ENCODE measurements at regions not wholly inside any gene's neighbourhood (a gene's known extent, or its start where the extent isn't known, plus 50 kb on each side); places are given as distances from the start of the nearest gene placed in this dataset.

GRCh38 chr3:1666865-1667264 lies 431.8 kb upstream of the CNTN4 start:
- no peak overlapping the region for H3K27ac Mint-ChIP-seq
- H3K27me3 Mint-ChIP-seq, result no peaks in the 10 kb centered on the region
- POLR2A ChIA-PET, result no interaction called here
- CTCF ChIA-PET, result no interaction called here
- H3K36me3 Mint-ChIP-seq (ENCODE audit: low read depth), result no peaks in the 10 kb centered on the region
- no peaks in the 10 kb centered on the region for H3K4me1 Mint-ChIP-seq (ENCODE audit: low read depth)
- H3K9me3 Mint-ChIP-seq, result peaks cover 19% of the 10 kb centered on the region
- H3K4me3 ChIP-seq (ENCODE audit: low read length), result no peak overlapping the region
- TF ChIP-seq CTCF (IDR thresholded peaks at IDR 0.05), result no peak
- intact Hi-C loops (cut with DNase I, micrococcal nuclease), result no loop called here
- ATAC-seq (ENCODE audit: poor library complexity) (no peak), DNase-seq (no peak)
- no peaks in the 10 kb centered on the region for H3K27me3 ChIP-seq (ENCODE audit: control insufficient read depth in 1 of 2, insufficient read depth in 2 of 2, low read length in 2 of 2)
- no peaks in the 10 kb centered on the region for H3K36me3 ChIP-seq (ENCODE audit: insufficient read depth, low read length)
- peaks cover 0 to 6% of the 10 kb centered on the region in 2 experiments for H3K9me3 ChIP-seq (ENCODE audit: control insufficient read depth in 1 of 2, insufficient read depth in 1 of 2, low read length in 2 of 2)
- H3K27ac ChIP-seq (ENCODE audit: low read depth in 1 of 2, low read length in 2 of 2), result no peak overlapping the region
- no peaks in the 10 kb centered on the region for H3K4me1 ChIP-seq (ENCODE audit: insufficient read depth, low read length)
- no peak overlapping the region for H3K4me3 Mint-ChIP-seq

GRCh38 chr3:1677576-1678156 lies 421.0 kb upstream of the CNTN4 start:
- TF ChIP-seq CTCF (IDR thresholded peaks at IDR 0.05), result no peak
- Histone ChIP-seq H3K4me3 (ENCODE audit: low read length) (no peak overlapping the region), H3K9me3 (ENCODE audit: control insufficient read depth in 1 of 2, insufficient read depth in 1 of 2, low read length in 2 of 2) (peaks cover 0 to 6% of the 10 kb centered on the region in 2 experiments), H3K27me3 (ENCODE audit: control insufficient read depth in 1 of 2, insufficient read depth in 2 of 2, low read length in 2 of 2) (no peaks in the 10 kb centered on the region), H3K4me1 (ENCODE audit: insufficient read depth, low read length) (no peaks in the 10 kb centered on the region), H3K36me3 (ENCODE audit: insufficient read depth, low read length) (no peaks in the 10 kb centered on the region), H3K27ac (ENCODE audit: low read depth in 1 of 2, low read length in 2 of 2) (no peak overlapping the region)
- no peaks in the 10 kb centered on the region for H3K27me3 Mint-ChIP-seq
- no peaks in the 10 kb centered on the region for H3K36me3 Mint-ChIP-seq (ENCODE audit: low read depth)
- ChIA-PET CTCF (no interaction called here), POLR2A (no interaction called here)
- DNase-seq (no peak), ATAC-seq (ENCODE audit: poor library complexity) (no peak)
- peaks cover 9% of the 10 kb centered on the region for H3K9me3 Mint-ChIP-seq
- H3K4me1 Mint-ChIP-seq (ENCODE audit: low read depth), result no peaks in the 10 kb centered on the region
- no peak overlapping the region for H3K27ac Mint-ChIP-seq
- intact Hi-C loops (cut with DNase I, micrococcal nuclease), result no loop called here
- H3K4me3 Mint-ChIP-seq, result no peak overlapping the region

- Mint-ChIP-seq H3K4me1 (ENCODE audit: low read depth) (no peaks in the 10 kb centered on the region), H3K27ac (no peak overlapping the region), H3K27me3 (no peaks in the 10 kb centered on the region), H3K36me3 (ENCODE audit: low read depth) (no peaks in the 10 kb centered on the region), H3K9me3 (peaks cover 9% of the 10 kb centered on the region), H3K4me3 (no peak overlapping the region)
- peaks cover 0 to 5% of the 10 kb centered on the region in 2 experiments for H3K9me3 ChIP-seq (ENCODE audit: control insufficient read depth in 1 of 2, insufficient read depth in 1 of 2, low read length in 2 of 2)
- no peak for TF ChIP-seq CTCF (IDR thresholded peaks at IDR 0.05)
- intact Hi-C loops (cut with DNase I, micrococcal nuclease), result no loop called here
- no peak overlapping the region for H3K27ac ChIP-seq (ENCODE audit: low read depth in 1 of 2, low read length in 2 of 2)
- no peaks in the 10 kb centered on the region for H3K4me1 ChIP-seq (ENCODE audit: insufficient read depth, low read length)
- DNase-seq (no peak), ATAC-seq (ENCODE audit: poor library complexity) (no peak)
- ChIA-PET POLR2A (no interaction called here), CTCF (no interaction called here)
- H3K27me3 ChIP-seq (ENCODE audit: control insufficient read depth in 1 of 2, insufficient read depth in 2 of 2, low read length in 2 of 2), result no peaks in the 10 kb centered on the region
- H3K36me3 ChIP-seq (ENCODE audit: insufficient read depth, low read length), result no peaks in the 10 kb centered on the region
- no peak overlapping the region for H3K4me3 ChIP-seq (ENCODE audit: low read length)
These were observed 406.2 kb upstream of the CNTN4 start for GRCh38 chr3:1692428-1692827.

All from CD4-positive, alpha-beta T cell (primary cell).